H9 (cell line): ENCODE measurements at regions not wholly inside any gene's neighbourhood (a gene's known extent, or its start where the extent isn't known, plus 50 kb on each side); places are given as distances from the start of the nearest gene placed in this dataset.

Source experiments
- DNase-seq: peaks from one replicate; pipeline ENCODE4 v3.0.0-alpha.2; 2017
- H2AFZ ChIP-seq: one replicate; pipeline ENCODE4 v1.6.1; 2013; ENCODE audit warnings: mild to moderate bottlenecking, low read length, control low read depth, moderate library complexity
- H2AK5ac ChIP-seq: 2 replicates; pipeline ENCODE4 v1.6.1; 2013; ENCODE audit warnings: low read length, control low read depth, mixed read lengths; ENCODE audit not compliant: insufficient read length
- H2BK120ac ChIP-seq: one replicate; pipeline ENCODE4 v1.6.1; 2013; ENCODE audit warnings: low read depth, mild to moderate bottlenecking, low read length, control low read depth, inconsistent platforms; ENCODE audit not compliant: poor library complexity, severe bottlenecking
- H2BK12ac ChIP-seq: 2 replicates; pipeline ENCODE4 v1.6.1; 2013; ENCODE audit warnings: low read length, control low read depth, mixed read lengths, low read depth; ENCODE audit not compliant: insufficient read length
- H2BK15ac ChIP-seq: 2 replicates; pipeline ENCODE4 v1.6.1; 2013; ENCODE audit warnings: low read depth, low read length, control low read depth
- H2BK20ac ChIP-seq: one replicate; pipeline ENCODE4 v1.6.1; 2013; ENCODE audit warnings: low read depth, mild to moderate bottlenecking, low read length, control low read depth, inconsistent platforms; ENCODE audit not compliant: poor library complexity, severe bottlenecking
- H2BK5ac ChIP-seq: 2 replicates; pipeline ENCODE4 v1.6.1; 2013; ENCODE audit warnings: low read length, control low read depth, mixed read lengths; ENCODE audit not compliant: insufficient read length
- H3K14ac ChIP-seq: 2 replicates; pipeline ENCODE4 v1.6.1; 2013; ENCODE audit warnings: low read length, control low read depth; ENCODE audit not compliant: insufficient read depth
- H3K18ac ChIP-seq: 2 replicates; pipeline ENCODE4 v1.6.1; 2013; ENCODE audit warnings: low read depth, mild to moderate bottlenecking, mixed read lengths, low read length, control low read depth; ENCODE audit not compliant: insufficient read length
- H3K23ac ChIP-seq: 2 replicates; pipeline ENCODE4 v1.6.1; 2013; ENCODE audit warnings: low read length, control low read depth, mixed read lengths, low read depth; ENCODE audit not compliant: insufficient read length
- H3K23me2 ChIP-seq: 2 replicates; pipeline ENCODE4 v1.6.1; 2013; ENCODE audit warnings: low read depth, mild to moderate bottlenecking, mixed read lengths, low read length, control low read depth; ENCODE audit not compliant: insufficient read length, poor library complexity, severe bottlenecking
- H3K27ac ChIP-seq: 2 replicates; pipeline ENCODE4 v1.5.1; 2013; ENCODE audit warnings: low read length, control low read depth, mixed read lengths, low read depth; ENCODE audit not compliant: insufficient read length
- H3K27me3 ChIP-seq: 2 replicates; pipeline ENCODE4 v1.6.1; 2013; ENCODE audit warnings: low read length, control low read depth, inconsistent platforms; ENCODE audit not compliant: insufficient read depth
- H3K4ac ChIP-seq: 2 replicates; pipeline ENCODE4 v1.6.1; 2013; ENCODE audit warnings: low read depth, mild to moderate bottlenecking, control low read depth, inconsistent platforms, low read length, moderate library complexity
- H3K4me1 ChIP-seq: 2 replicates; pipeline ENCODE4 v1.6.1; 2013; ENCODE audit warnings: low read length, control low read depth, inconsistent platforms; ENCODE audit not compliant: insufficient read depth
- H3K4me2 ChIP-seq: 2 replicates; pipeline ENCODE4 v1.6.1; 2013; ENCODE audit warnings: low read length, control low read depth, mixed read lengths; ENCODE audit not compliant: insufficient read length, insufficient read depth
- H3K56ac ChIP-seq: 2 replicates; pipeline ENCODE4 v1.6.1; 2013; ENCODE audit warnings: low read depth, mild to moderate bottlenecking, mixed read lengths, low read length, control low read depth; ENCODE audit not compliant: insufficient read length
- H3K79me1 ChIP-seq: 2 replicates; pipeline ENCODE4 v1.6.1; 2013; ENCODE audit warnings: low read depth, mild to moderate bottlenecking, moderate library complexity, low read length, control low read depth, inconsistent platforms; ENCODE audit not compliant: insufficient read depth, poor library complexity, severe bottlenecking
- H3K79me2 ChIP-seq: 2 replicates; pipeline ENCODE4 v1.6.1; 2013; ENCODE audit warnings: low read length, control low read depth, inconsistent platforms; ENCODE audit not compliant: insufficient read depth
- H3K9ac ChIP-seq: 2 replicates; pipeline ENCODE4 v1.6.1; 2013; ENCODE audit warnings: low read length, control low read depth, mixed read lengths; ENCODE audit not compliant: insufficient read length; ENCODE audit errors: extremely low read depth
- H3K9me3 ChIP-seq: one replicate; pipeline ENCODE4 v1.6.1; 2013; ENCODE audit warnings: low read depth, low read length, inconsistent platforms; ENCODE audit not compliant: control insufficient read depth
- H3T11ph ChIP-seq: one replicate; pipeline ENCODE4 v1.6.1; 2013; ENCODE audit warnings: mild to moderate bottlenecking, low read length, control low read depth, inconsistent platforms
- H4K20me1 ChIP-seq: one replicate; pipeline ENCODE4 v1.6.1; 2013; ENCODE audit not compliant: control insufficient read depth, insufficient read length, insufficient read depth
- H4K5ac ChIP-seq: 2 replicates; pipeline ENCODE4 v1.6.1; 2013; ENCODE audit warnings: low read depth, mild to moderate bottlenecking, mixed read lengths, low read length, control low read depth; ENCODE audit not compliant: insufficient read length
- H4K8ac ChIP-seq: replicated peaks from 2 replicates; pipeline ENCODE4 v1.6.1; 2013; ENCODE audit warnings: low read length, control low read depth, mixed read lengths, low read depth; ENCODE audit not compliant: insufficient read length
- H4K91ac ChIP-seq: 2 replicates; pipeline ENCODE4 v1.6.1; 2013; ENCODE audit warnings: low read depth, mild to moderate bottlenecking, moderate library complexity, mixed read lengths, low read length, control low read depth; ENCODE audit not compliant: insufficient read length
- H3K27ac Mint-ChIP-seq, 3 experiments: 2 replicates in 2 of 3; 3 replicates in 1 of 3; pipeline ENCODE4 v1.8.0; 2020 to 2021; ENCODE audit warnings: mixed read lengths in 3 of 3, mild to moderate bottlenecking in 1 of 3, moderate library complexity in 1 of 3
- H3K27me3 Mint-ChIP-seq: 2 replicates; pipeline ENCODE4 v1.8.0; 2021; ENCODE audit warnings: low read depth, mild to moderate bottlenecking, moderate library complexity, mixed read lengths
- H3K36me3 Mint-ChIP-seq, 3 experiments: 2 replicates in 2 of 3; 3 replicates in 1 of 3; pipeline ENCODE4 v1.8.0; 2020 to 2021; ENCODE audit warnings: low read depth in 3 of 3, mixed read lengths in 3 of 3; ENCODE audit not compliant: insufficient read depth in 1 of 3
- H3K4me1 Mint-ChIP-seq, 2 experiments: 2 replicates each; pipeline ENCODE4 v1.8.0; 2020; ENCODE audit warnings: mixed read lengths in 2 of 2
- H3K4me3 Mint-ChIP-seq, 2 experiments: 2 replicates in 1 of 2; 3 replicates in 1 of 2; pipeline ENCODE4 v1.8.0; 2020 to 2021; ENCODE audit warnings: mild to moderate bottlenecking in 2 of 2, mixed read lengths in 2 of 2, moderate library complexity in 1 of 2
- H3K9me3 Mint-ChIP-seq, 2 experiments: 2 replicates in 1 of 2; 3 replicates in 1 of 2; pipeline ENCODE4 v1.8.0; 2020; ENCODE audit warnings: mild to moderate bottlenecking in 2 of 2, mixed read lengths in 2 of 2, moderate library complexity in 1 of 2
- WGBS: extraction: QIAGEN DNeasy Blood & Tissue Kit; methylation state at CpG from one replicate; pipeline ENCODE4 v1.1.7; 2013; ENCODE audit warnings: missing lambda C conversion rate, low lambda C conversion rate, mixed read lengths; ENCODE audit not compliant: insufficient read length; ENCODE audit errors: extremely low coverage; 5-methylcytosine and 5-hydroxymethylcytosine counted together
- TF ChIP-seq, protein P1 (sequence below): fragments of 200-600 bp; sonication (generic); conservative IDR thresholded peaks from 3 replicates; pipeline ENCODE4 v1.8.0; 2021; ENCODE audit warnings: antibody characterized with exemption, mild to moderate bottlenecking

- Histone ChIP-seq H3K23me2 (no peaks in the 10 kb centered on the region), H3K4me1 (no peaks in the 10 kb centered on the region), H3K18ac (no peak overlapping the region), H2AK5ac (no peak overlapping the region), H3T11ph (no peak overlapping the region), H2AFZ (no peak overlapping the region), H3K9me3 (no peaks in the 10 kb centered on the region), H3K14ac (no peak overlapping the region), H4K5ac (no peak overlapping the region), H2BK5ac (no peak overlapping the region), H4K91ac (no peak overlapping the region), H2BK20ac (no peak overlapping the region), H4K8ac (no peak overlapping the region), H3K79me1 (no peaks in the 10 kb centered on the region), H3K4me2 (no peak overlapping the region), H2BK15ac (no peak overlapping the region), H3K4ac (no peak overlapping the region), H3K79me2 (no peaks in the 10 kb centered on the region), H3K27ac (no peak overlapping the region), H3K56ac (no peak overlapping the region), H3K27me3 (no peaks in the 10 kb centered on the region), H2BK12ac (no peak overlapping the region), H4K20me1 (no peaks in the 10 kb centered on the region), H2BK120ac (no peak overlapping the region), H3K23ac (no peak overlapping the region), H3K9ac (no peak overlapping the region)
- H3K4me3 Mint-ChIP-seq: no peak overlapping the region
- H3K27me3 Mint-ChIP-seq: no peaks in the 10 kb centered on the region; the same call in 1 of the 2 replicates
- H3K36me3 Mint-ChIP-seq: no peaks in the 10 kb centered on the region
- TF ChIP-seq, protein P1, sequence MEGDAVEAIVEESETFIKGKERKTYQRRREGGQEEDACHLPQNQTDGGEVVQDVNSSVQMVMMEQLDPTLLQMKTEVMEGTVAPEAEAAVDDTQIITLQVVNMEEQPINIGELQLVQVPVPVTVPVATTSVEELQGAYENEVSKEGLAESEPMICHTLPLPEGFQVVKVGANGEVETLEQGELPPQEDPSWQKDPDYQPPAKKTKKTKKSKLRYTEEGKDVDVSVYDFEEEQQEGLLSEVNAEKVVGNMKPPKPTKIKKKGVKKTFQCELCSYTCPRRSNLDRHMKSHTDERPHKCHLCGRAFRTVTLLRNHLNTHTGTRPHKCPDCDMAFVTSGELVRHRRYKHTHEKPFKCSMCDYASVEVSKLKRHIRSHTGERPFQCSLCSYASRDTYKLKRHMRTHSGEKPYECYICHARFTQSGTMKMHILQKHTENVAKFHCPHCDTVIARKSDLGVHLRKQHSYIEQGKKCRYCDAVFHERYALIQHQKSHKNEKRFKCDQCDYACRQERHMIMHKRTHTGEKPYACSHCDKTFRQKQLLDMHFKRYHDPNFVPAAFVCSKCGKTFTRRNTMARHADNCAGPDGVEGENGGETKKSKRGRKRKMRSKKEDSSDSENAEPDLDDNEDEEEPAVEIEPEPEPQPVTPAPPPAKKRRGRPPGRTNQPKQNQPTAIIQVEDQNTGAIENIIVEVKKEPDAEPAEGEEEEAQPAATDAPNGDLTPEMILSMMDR: no peak
- no peak overlapping the region for H3K27ac Mint-ChIP-seq
- no CpG with 5 or more reads among the region's 5 CpGs for WGBS
- no peaks in the 10 kb centered on the region for H3K4me1 Mint-ChIP-seq
- DNase-seq: no peak
- no peaks in the 10 kb centered on the region for H3K9me3 Mint-ChIP-seq
Measured at GRCh38 chr5:167472566-167473108, 818.8 kb upstream of the WWC1 start.
